ENCODE measurements at regions not wholly inside any gene's neighbourhood (a gene's known extent, or its start where the extent isn't known, plus 50 kb on each side); places are given as distances from the start of the nearest gene placed in this dataset.

GRCh38 chr14:104516906-104517305, 62.7 kb upstream of the C14orf180 start:
- Histone ChIP-seq H3K4me1 (no peaks in the 10 kb centered on the region), H3K4me3 (replicated peaks in 1 of 3) (no peak overlapping the region), H3K27ac (no peak overlapping the region), H3K27me3 (no peaks in the 10 kb centered on the region), H3K36me3 (no peaks in the 10 kb centered on the region), H3K9me3 (no peaks in the 10 kb centered on the region)
- no peak for DNase-seq
- TF ChIP-seq POLR2A (IDR thresholded peaks at IDR 0.05) (no peak), CTCF (IDR thresholded peaks at IDR 0.05) (no peak)
- intact Hi-C loops (cut with DNase I) = no loop called here
- 71 to 72% methylated on average over 8 of the region's 8 CpGs for WGBS, 2 donors

- H3K27ac ChIP-seq = no peak overlapping the region
- no peaks in the 10 kb centered on the region for H3K27me3 ChIP-seq
- no peak for DNase-seq
- no peaks in the 10 kb centered on the region for H3K36me3 ChIP-seq
- no peaks in the 10 kb centered on the region for H3K4me1 ChIP-seq
- TF ChIP-seq POLR2A (IDR thresholded peaks at IDR 0.05) = no peak
- no peak for TF ChIP-seq CTCF (IDR thresholded peaks at IDR 0.05)
- H3K9me3 ChIP-seq = no peaks in the 10 kb centered on the region
- intact Hi-C loops (cut with DNase I) = no loop called here
- 80% methylated on average over 3 to 8 of the region's 8 CpGs for WGBS, 2 donors
- no peak overlapping the region for H3K4me3 ChIP-seq (replicated peaks in 1 of 3)
These were observed 62.1 kb upstream of the C14orf180 start for GRCh38 chr14:104517426-104517825.

GRCh38 chr14:104517867-104518266, 61.7 kb upstream of the C14orf180 start:
- Histone ChIP-seq H3K27ac (no peak overlapping the region), H3K4me3 (replicated peaks in 1 of 3) (no peak overlapping the region), H3K36me3 (no peaks in the 10 kb centered on the region), H3K27me3 (no peaks in the 10 kb centered on the region), H3K4me1 (no peaks in the 10 kb centered on the region), H3K9me3 (no peaks in the 10 kb centered on the region)
- intact Hi-C loops (cut with DNase I) = no loop called here
- TF ChIP-seq POLR2A (IDR thresholded peaks at IDR 0.05) = no peak
- TF ChIP-seq CTCF (IDR thresholded peaks at IDR 0.05) = no peak
- WGBS, 2 donors = 89 to 92% methylated on average over 14 of the region's 14 CpGs
- DNase-seq = no peak

GRCh38 chr14:104518659-104519350, 60.8 kb upstream of the C14orf180 start:
- no peaks in the 10 kb centered on the region for H3K27me3 ChIP-seq
- H3K4me3 ChIP-seq (replicated peaks in 1 of 3) = no peak overlapping the region
- H3K36me3 ChIP-seq = no peaks in the 10 kb centered on the region
- no peak overlapping the region for H3K27ac ChIP-seq
- no peak for DNase-seq
- intact Hi-C loops (cut with DNase I) = no loop called here
- TF ChIP-seq CTCF (IDR thresholded peaks at IDR 0.05) = no peak
- no peak for TF ChIP-seq POLR2A (IDR thresholded peaks at IDR 0.05)
- H3K4me1 ChIP-seq = no peaks in the 10 kb centered on the region
- 71 to 75% methylated on average over 16 to 18 of the region's 18 CpGs for WGBS, 2 donors
- no peaks in the 10 kb centered on the region for H3K9me3 ChIP-seq

- TF ChIP-seq CTCF (IDR thresholded peaks at IDR 0.05) (no peak), POLR2A (IDR thresholded peaks at IDR 0.05) (no peak)
- H3K4me3 ChIP-seq (replicated peaks in 1 of 3) = no peak overlapping the region
- no peaks in the 10 kb centered on the region for H3K36me3 ChIP-seq
- no peaks in the 10 kb centered on the region for H3K9me3 ChIP-seq
- intact Hi-C loops (cut with DNase I) = no loop called here
- no peaks in the 10 kb centered on the region for H3K27me3 ChIP-seq
- H3K4me1 ChIP-seq = no peaks in the 10 kb centered on the region
- WGBS, 2 donors = 83 to 89% methylated on average over 8 of the region's 8 CpGs
- no peak for DNase-seq
- no peak overlapping the region for H3K27ac ChIP-seq
These were observed 59.8 kb upstream of the C14orf180 start for GRCh38 chr14:104519721-104520120.
